ENCODE measurements at regions not wholly inside any gene's neighbourhood (a gene's known extent, or its start where the extent isn't known, plus 50 kb on each side); places are given as distances from the start of the nearest gene placed in this dataset.

GRCh38 chr5:107293541-107294210 is 377.1 kb downstream of the EFNA5 start:
- DNase-seq = no peak

GRCh38 chr5:107291866-107292265 is 378.9 kb downstream of the EFNA5 start:
- DNase-seq = no peak

- no peak for DNase-seq
These were observed 379.8 kb downstream of the EFNA5 start for GRCh38 chr5:107290780-107291398.

- DNase-seq = no peak
These were observed 381.6 kb downstream of the EFNA5 start for GRCh38 chr5:107289030-107289714.

GRCh38 chr5:107286447-107287098 is 384.2 kb downstream of the EFNA5 start:
- DNase-seq = no peak

GRCh38 chr5:107285772-107286171 is 385.0 kb downstream of the EFNA5 start:
- no peak for DNase-seq

GRCh38 chr5:107284822-107285525 is 385.8 kb downstream of the EFNA5 start:
- DNase-seq = no peak

GRCh38 chr5:107282061-107282460 is 388.7 kb downstream of the EFNA5 start:
- no peak for DNase-seq

GRCh38 chr5:107278774-107279173 is 392.0 kb downstream of the EFNA5 start:
- DNase-seq = no peak

- no peak for DNase-seq
These were observed 393.1 kb downstream of the EFNA5 start for GRCh38 chr5:107277485-107278125.

GRCh38 chr5:107275333-107275732 is 395.4 kb downstream of the EFNA5 start:
- no peak for DNase-seq

GRCh38 chr5:107274571-107274970 is 396.2 kb downstream of the EFNA5 start:
- no peak for DNase-seq

- no peak for DNase-seq
These were observed 397.8 kb downstream of the EFNA5 start for GRCh38 chr5:107272954-107273353.

GRCh38 chr5:107272509-107272908 is 398.2 kb downstream of the EFNA5 start:
- no peak for DNase-seq

GRCh38 chr5:107271682-107272350 is 398.9 kb downstream of the EFNA5 start:
- DNase-seq = no peak

- no peak for DNase-seq
These were observed 400.2 kb downstream of the EFNA5 start for GRCh38 chr5:107270561-107270960.

GRCh38 chr5:107269678-107270077 is 401.1 kb downstream of the EFNA5 start:
- DNase-seq = no peak

GRCh38 chr5:107269256-107269655 is 401.5 kb downstream of the EFNA5 start:
- DNase-seq = no peak

- DNase-seq = no peak
These were observed 402.5 kb downstream of the EFNA5 start for GRCh38 chr5:107268241-107268640.

GRCh38 chr5:107266100-107266499 is 404.6 kb downstream of the EFNA5 start:
- DNase-seq = no peak

- no peak for DNase-seq
These were observed 405.5 kb downstream of the EFNA5 start for GRCh38 chr5:107265193-107265592.
